ENCODE measurements at regions not wholly inside any gene's neighbourhood (a gene's known extent, or its start where the extent isn't known, plus 50 kb on each side); places are given as distances from the start of the nearest gene placed in this dataset.

- DNase-seq, result no peak
These were observed 151.9 kb downstream of the FAM43A start for GRCh38 chr3:194837457-194838127.

- DNase-seq, result no peak
These were observed 152.6 kb downstream of the FAM43A start for GRCh38 chr3:194838236-194838635.

- peak; percentile 25 for DNase-seq
These were observed 155.2 kb downstream of the FAM43A start for GRCh38 chr3:194840661-194841514.

- DNase-seq, result no peak
These were observed 155.8 kb downstream of the FAM43A start for GRCh38 chr3:194841515-194841841.

- DNase-seq, result no peak
These were observed 157.9 kb downstream of the FAM43A start for GRCh38 chr3:194843556-194843955.

GRCh38 chr3:194844046-194844445, 158.4 kb downstream of the FAM43A start:
- DNase-seq, result no peak

GRCh38 chr3:194849166-194849875, 163.6 kb downstream of the FAM43A start:
- no peak for DNase-seq

- no peak for DNase-seq
These were observed 165.6 kb downstream of the FAM43A start for GRCh38 chr3:194851254-194851653.

- DNase-seq, result no peak
These were observed 166.3 kb downstream of the FAM43A start for GRCh38 chr3:194851941-194852340.

- DNase-seq, result no peak
These were observed 166.7 kb downstream of the FAM43A start for GRCh38 chr3:194852345-194852744.

- DNase-seq, result no peak
These were observed 167.3 kb downstream of the FAM43A start for GRCh38 chr3:194852831-194853508.

GRCh38 chr3:194854206-194854605, 168.5 kb downstream of the FAM43A start:
- no peak for DNase-seq

GRCh38 chr3:194854659-194855390, 169.1 kb downstream of the FAM43A start:
- DNase-seq, result no peak

- DNase-seq, result no peak
These were observed 170.6 kb downstream of the FAM43A start for GRCh38 chr3:194856296-194856695.

- DNase-seq, result peak; percentile 23
These were observed 171.9 kb downstream of the FAM43A start for GRCh38 chr3:194857469-194858113.

GRCh38 chr3:194858382-194858781, 172.7 kb downstream of the FAM43A start:
- DNase-seq, result no peak

- no peak for DNase-seq
These were observed 175.0 kb downstream of the FAM43A start for GRCh38 chr3:194860725-194861124.

GRCh38 chr3:194861375-194861774, 175.7 kb downstream of the FAM43A start:
- no peak for DNase-seq

- no peak for DNase-seq
These were observed 179.4 kb downstream of the FAM43A start for GRCh38 chr3:194865061-194865460.

- DNase-seq, result no peak
These were observed 179.9 kb downstream of the FAM43A start for GRCh38 chr3:194865615-194866014.

GRCh38 chr3:194866236-194866635, 180.6 kb downstream of the FAM43A start:
- no peak for DNase-seq

Data from EL (cell line).